ENCODE measurements at regions not wholly inside any gene's neighbourhood (a gene's known extent, or its start where the extent isn't known, plus 50 kb on each side); places are given as distances from the start of the nearest gene placed in this dataset.

GRCh38 chrX:109264878-109265277 lies 217.0 kb downstream of the GUCY2F start:
- H3K36me3 Mint-ChIP-seq (ENCODE audit: low read depth, unreplicated experiment): no peaks in the 10 kb centered on the region
- H3K4me3 Mint-ChIP-seq (ENCODE audit: unreplicated experiment): no peak overlapping the region
- TF ChIP-seq, protein P1, sequence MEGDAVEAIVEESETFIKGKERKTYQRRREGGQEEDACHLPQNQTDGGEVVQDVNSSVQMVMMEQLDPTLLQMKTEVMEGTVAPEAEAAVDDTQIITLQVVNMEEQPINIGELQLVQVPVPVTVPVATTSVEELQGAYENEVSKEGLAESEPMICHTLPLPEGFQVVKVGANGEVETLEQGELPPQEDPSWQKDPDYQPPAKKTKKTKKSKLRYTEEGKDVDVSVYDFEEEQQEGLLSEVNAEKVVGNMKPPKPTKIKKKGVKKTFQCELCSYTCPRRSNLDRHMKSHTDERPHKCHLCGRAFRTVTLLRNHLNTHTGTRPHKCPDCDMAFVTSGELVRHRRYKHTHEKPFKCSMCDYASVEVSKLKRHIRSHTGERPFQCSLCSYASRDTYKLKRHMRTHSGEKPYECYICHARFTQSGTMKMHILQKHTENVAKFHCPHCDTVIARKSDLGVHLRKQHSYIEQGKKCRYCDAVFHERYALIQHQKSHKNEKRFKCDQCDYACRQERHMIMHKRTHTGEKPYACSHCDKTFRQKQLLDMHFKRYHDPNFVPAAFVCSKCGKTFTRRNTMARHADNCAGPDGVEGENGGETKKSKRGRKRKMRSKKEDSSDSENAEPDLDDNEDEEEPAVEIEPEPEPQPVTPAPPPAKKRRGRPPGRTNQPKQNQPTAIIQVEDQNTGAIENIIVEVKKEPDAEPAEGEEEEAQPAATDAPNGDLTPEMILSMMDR (IDR thresholded peaks at IDR 0.05; ENCODE audit: insufficient read depth, low read depth, low read length): no peak
- TF ChIP-seq EZH2 (IDR thresholded peaks at IDR 0.05; ENCODE audit: insufficient read depth, low read length): no peak
- H3K27me3 ChIP-seq (ENCODE audit: insufficient read depth, low read length): no peaks in the 10 kb centered on the region
- no peaks in the 10 kb centered on the region for H3K79me2 ChIP-seq (ENCODE audit: insufficient read depth, low read length)
- no peaks in the 10 kb centered on the region for H3K36me3 ChIP-seq (ENCODE audit: insufficient read depth, low read length)
- H3K27ac ChIP-seq (ENCODE audit: low read depth, low read length): no peak overlapping the region
- no peaks in the 10 kb centered on the region for H3K9me3 Mint-ChIP-seq (ENCODE audit: unreplicated experiment)
- no peak for DNase-seq (ENCODE audit: low read depth)
- no peak overlapping the region for H2AFZ ChIP-seq (ENCODE audit: low read depth, low read length)
- no peak for FAIRE-seq
- H3K4me2 ChIP-seq (ENCODE audit: low read length): no peak overlapping the region
- H3K4me1 Mint-ChIP-seq (ENCODE audit: low read depth, unreplicated experiment): peaks cover 3% of the 10 kb centered on the region
- no peak overlapping the region for H3K27ac Mint-ChIP-seq (ENCODE audit: unreplicated experiment)
- no peaks in the 10 kb centered on the region for H3K4me1 ChIP-seq (ENCODE audit: insufficient read depth, low read length)
- no peaks in the 10 kb centered on the region for H4K20me1 ChIP-seq (ENCODE audit: insufficient read depth, low read length)
- no peaks in the 10 kb centered on the region for H3K9me3 ChIP-seq (ENCODE audit: insufficient read depth, low read depth, low read length)
- no peak overlapping the region for H3K9ac ChIP-seq (ENCODE audit: low read length)
- no peaks in the 10 kb centered on the region for H3K27me3 Mint-ChIP-seq (ENCODE audit: low read depth, unreplicated experiment)
- no peak overlapping the region for H3K4me3 ChIP-seq (ENCODE audit: insufficient read depth, low read depth, low read length)

DNA sequence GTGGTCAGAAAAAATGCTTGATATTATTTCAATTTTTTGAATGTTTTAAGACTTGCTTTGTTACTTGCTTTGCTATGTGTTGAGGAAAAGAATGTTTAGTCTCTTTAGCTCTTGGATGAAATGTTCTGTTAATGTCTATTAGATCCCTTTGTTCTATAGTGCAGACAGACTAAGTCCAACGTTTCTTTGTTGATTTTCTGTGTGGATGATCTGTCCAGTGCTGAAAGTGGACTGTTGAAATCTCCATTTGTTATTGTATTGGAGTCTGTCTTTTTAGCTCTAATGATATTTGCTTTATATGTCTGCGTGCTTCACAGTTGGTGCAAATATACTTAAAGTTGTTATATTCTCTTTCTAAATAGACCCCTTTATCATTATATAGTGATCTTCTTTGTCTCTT lies 220.6 kb downstream of the GUCY2F start:
- peak; percentile 83 for FAIRE-seq
- DNase-seq (ENCODE audit: low read depth): no peak
- H3K27ac ChIP-seq (ENCODE audit: low read depth, low read length): no peak overlapping the region
- no peaks in the 10 kb centered on the region for H3K36me3 ChIP-seq (ENCODE audit: insufficient read depth, low read length)
- H3K27me3 ChIP-seq (ENCODE audit: insufficient read depth, low read length): no peaks in the 10 kb centered on the region
- peaks cover 7% of the 10 kb centered on the region for H3K4me1 Mint-ChIP-seq (ENCODE audit: low read depth, unreplicated experiment)
- no peaks in the 10 kb centered on the region for H3K79me2 ChIP-seq (ENCODE audit: insufficient read depth, low read length)
- H3K9me3 Mint-ChIP-seq (ENCODE audit: unreplicated experiment): no peaks in the 10 kb centered on the region
- H2AFZ ChIP-seq (ENCODE audit: low read depth, low read length): no peak overlapping the region
- no peak overlapping the region for H3K9ac ChIP-seq (ENCODE audit: low read length)
- no peaks in the 10 kb centered on the region for H3K9me3 ChIP-seq (ENCODE audit: insufficient read depth, low read depth, low read length)
- H3K4me3 Mint-ChIP-seq (ENCODE audit: unreplicated experiment): no peak overlapping the region
- no peak overlapping the region for H3K27ac Mint-ChIP-seq (ENCODE audit: unreplicated experiment)
- H3K4me1 ChIP-seq (ENCODE audit: insufficient read depth, low read length): no peaks in the 10 kb centered on the region
- H3K27me3 Mint-ChIP-seq (ENCODE audit: low read depth, unreplicated experiment): no peaks in the 10 kb centered on the region
- TF ChIP-seq, protein P1 (IDR thresholded peaks at IDR 0.05; ENCODE audit: insufficient read depth, low read depth, low read length): no peak
- no peak for TF ChIP-seq EZH2 (IDR thresholded peaks at IDR 0.05; ENCODE audit: insufficient read depth, low read length)
- H3K4me2 ChIP-seq (ENCODE audit: low read length): no peak overlapping the region
- no peak overlapping the region for H3K4me3 ChIP-seq (ENCODE audit: insufficient read depth, low read depth, low read length)
- H3K36me3 Mint-ChIP-seq (ENCODE audit: low read depth, unreplicated experiment): no peaks in the 10 kb centered on the region
- no peaks in the 10 kb centered on the region for H4K20me1 ChIP-seq (ENCODE audit: insufficient read depth, low read length)

DNA sequence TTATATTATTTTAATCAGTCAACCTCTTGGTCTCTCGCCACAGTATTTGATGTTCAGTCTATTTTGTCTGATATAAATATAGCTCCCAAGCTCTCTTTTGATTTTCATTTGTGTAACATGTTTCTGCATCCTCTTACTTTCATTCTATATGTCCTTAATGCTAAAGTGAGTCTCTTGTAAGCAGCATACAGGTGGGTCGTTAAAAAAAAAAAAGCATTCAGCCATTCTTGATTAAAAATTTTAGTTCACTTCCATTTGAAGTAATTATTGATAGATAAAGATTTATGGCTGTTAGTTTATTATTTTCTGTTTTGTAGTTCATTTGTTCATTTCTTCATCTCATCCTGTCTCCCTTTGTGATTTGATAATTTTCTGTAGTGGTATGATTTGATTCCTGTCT lies 229.1 kb downstream of the GUCY2F start:
- TF ChIP-seq, protein P1 (IDR thresholded peaks at IDR 0.05; ENCODE audit: insufficient read depth, low read depth, low read length): no peak
- TF ChIP-seq EZH2 (IDR thresholded peaks at IDR 0.05; ENCODE audit: insufficient read depth, low read length): no peak

More for the DNA sequence above, 229.1 kb downstream of the GUCY2F start:
- FAIRE-seq (peak; percentile 54), DNase-seq (ENCODE audit: low read depth) (no peak)
- no peak overlapping the region for H3K4me3 Mint-ChIP-seq (ENCODE audit: unreplicated experiment)
- no peaks in the 10 kb centered on the region for H3K36me3 Mint-ChIP-seq (ENCODE audit: low read depth, unreplicated experiment)
- no peak overlapping the region for H3K27ac Mint-ChIP-seq (ENCODE audit: unreplicated experiment)
- H3K4me1 ChIP-seq (ENCODE audit: insufficient read depth, low read length): no peaks in the 10 kb centered on the region
- no peaks in the 10 kb centered on the region for H3K79me2 ChIP-seq (ENCODE audit: insufficient read depth, low read length)
- no peaks in the 10 kb centered on the region for H3K27me3 Mint-ChIP-seq (ENCODE audit: low read depth, unreplicated experiment)
- no peak overlapping the region for H3K4me2 ChIP-seq (ENCODE audit: low read length)
- H4K20me1 ChIP-seq (ENCODE audit: insufficient read depth, low read length): no peaks in the 10 kb centered on the region
- H3K4me1 Mint-ChIP-seq (ENCODE audit: low read depth, unreplicated experiment): peaks cover 7% of the 10 kb centered on the region
- no peak overlapping the region for H3K27ac ChIP-seq (ENCODE audit: low read depth, low read length)
- H3K9ac ChIP-seq (ENCODE audit: low read length): no peak overlapping the region
- H3K27me3 ChIP-seq (ENCODE audit: insufficient read depth, low read length): no peaks in the 10 kb centered on the region
- H3K9me3 Mint-ChIP-seq (ENCODE audit: unreplicated experiment): peaks cover 1% of the 10 kb centered on the region
- no peak overlapping the region for H2AFZ ChIP-seq (ENCODE audit: low read depth, low read length)
- no peak overlapping the region for H3K4me3 ChIP-seq (ENCODE audit: insufficient read depth, low read depth, low read length)
- no peaks in the 10 kb centered on the region for H3K9me3 ChIP-seq (ENCODE audit: insufficient read depth, low read depth, low read length)
- H3K36me3 ChIP-seq (ENCODE audit: insufficient read depth, low read length): no peaks in the 10 kb centered on the region
